Osteocyte (in vitro differentiated cells): ENCODE measurements at regions not wholly inside any gene's neighbourhood (a gene's known extent, or its start where the extent isn't known, plus 50 kb on each side); places are given as distances from the start of the nearest gene placed in this dataset.
"Not testable (repeated sequence)": the region's sequence is repeated elsewhere in the genome, so short reads cannot be mapped to it uniquely, and the experiment has no call there.

Source experiments
- DNase-seq: peaks from one replicate; pipeline ENCODE4 v3.0.0; 2021; ENCODE audit warnings: mixed read lengths; ENCODE audit not compliant: unreplicated experiment; ENCODE audit errors: extremely low spot score
- H3K27ac Mint-ChIP-seq: one replicate; pipeline ENCODE4 v1.8.0; 2021; ENCODE audit warnings: mild to moderate bottlenecking, mixed read lengths; ENCODE audit not compliant: unreplicated experiment
- H3K27me3 Mint-ChIP-seq: one replicate; pipeline ENCODE4 v1.8.0; 2021; ENCODE audit warnings: mixed read lengths; ENCODE audit not compliant: unreplicated experiment
- H3K36me3 Mint-ChIP-seq: one replicate; pipeline ENCODE4 v1.8.0; 2021; ENCODE audit warnings: mixed read lengths; ENCODE audit not compliant: unreplicated experiment
- H3K4me1 Mint-ChIP-seq: one replicate; pipeline ENCODE4 v1.8.0; 2021; ENCODE audit warnings: mixed read lengths; ENCODE audit not compliant: unreplicated experiment
- H3K4me3 Mint-ChIP-seq: one replicate; pipeline ENCODE4 v1.8.0; 2021; ENCODE audit warnings: mild to moderate bottlenecking, moderate library complexity, mixed read lengths; ENCODE audit not compliant: unreplicated experiment
- H3K9me3 Mint-ChIP-seq: one replicate; pipeline ENCODE4 v1.8.0; 2021; ENCODE audit warnings: mixed read lengths; ENCODE audit not compliant: unreplicated experiment
- CTCF ChIP-seq: fragments of 200-600 bp; sonication (generic); IDR thresholded peaks from 2 replicates; pipeline ENCODE4 v1.5.0; 2021; ENCODE audit warnings: antibody characterized with exemption, mild to moderate bottlenecking, moderate library complexity

GRCh38 chr7:55731931-55732330 is 130.6 kb downstream of the SEPTIN14 start:
- no peaks in the 10 kb centered on the region for H3K9me3 Mint-ChIP-seq
- DNase-seq = no peak

GRCh38 chr7:55730197-55730596 is 132.4 kb downstream of the SEPTIN14 start:
- Mint-ChIP-seq H3K36me3 (no peaks in the 10 kb centered on the region), H3K4me3 (no peak overlapping the region), H3K9me3 (no peaks in the 10 kb centered on the region), H3K4me1 (no peaks in the 10 kb centered on the region), H3K27ac (no peak overlapping the region), H3K27me3 (no peaks in the 10 kb centered on the region)
- no peak for TF ChIP-seq CTCF
- DNase-seq = no peak

More at GRCh38 chr7:55731931-55732330, 130.6 kb downstream of the SEPTIN14 start:
- no peaks in the 10 kb centered on the region for H3K4me1 Mint-ChIP-seq
- no peak overlapping the region for H3K27ac Mint-ChIP-seq
- H3K27me3 Mint-ChIP-seq = no peaks in the 10 kb centered on the region
- TF ChIP-seq CTCF = no peak
- H3K36me3 Mint-ChIP-seq = no peaks in the 10 kb centered on the region
- no peak overlapping the region for H3K4me3 Mint-ChIP-seq

GRCh38 chr7:55723621-55723941 is 139.0 kb downstream of the SEPTIN14 start:
- no peak for TF ChIP-seq CTCF
- H3K4me1 Mint-ChIP-seq = no peaks in the 10 kb centered on the region
- DNase-seq = no peak
- no peaks in the 10 kb centered on the region for H3K9me3 Mint-ChIP-seq
- H3K27ac Mint-ChIP-seq = no peak overlapping the region
- no peaks in the 10 kb centered on the region for H3K27me3 Mint-ChIP-seq
- H3K36me3 Mint-ChIP-seq = no peaks in the 10 kb centered on the region
- H3K4me3 Mint-ChIP-seq = no peak overlapping the region

- not testable (repeated sequence) for H3K4me1 Mint-ChIP-seq, H3K36me3 Mint-ChIP-seq, H3K27me3 Mint-ChIP-seq, DNase-seq, H3K27ac Mint-ChIP-seq, H3K4me3 Mint-ChIP-seq, H3K9me3 Mint-ChIP-seq
These were observed 139.5 kb downstream of the SEPTIN14 start for GRCh38 chr7:55722874-55723620.

GRCh38 chr7:55721004-55721403 is 141.5 kb downstream of the SEPTIN14 start:
- H3K36me3 Mint-ChIP-seq, H3K4me3 Mint-ChIP-seq, H3K27ac Mint-ChIP-seq, H3K27me3 Mint-ChIP-seq, H3K4me1 Mint-ChIP-seq, H3K9me3 Mint-ChIP-seq, DNase-seq: not testable (repeated sequence)

- H3K4me1 Mint-ChIP-seq, H3K9me3 Mint-ChIP-seq, H3K4me3 Mint-ChIP-seq, H3K27ac Mint-ChIP-seq, H3K27me3 Mint-ChIP-seq, DNase-seq, H3K36me3 Mint-ChIP-seq: not testable (repeated sequence)
These were observed 143.1 kb upstream of the VOPP1 start for GRCh38 chr7:55715247-55715867.

- H3K4me1 Mint-ChIP-seq, H3K27ac Mint-ChIP-seq, H3K27me3 Mint-ChIP-seq, H3K36me3 Mint-ChIP-seq, DNase-seq, H3K4me3 Mint-ChIP-seq, H3K9me3 Mint-ChIP-seq: not testable (repeated sequence)
These were observed 142.1 kb upstream of the VOPP1 start for GRCh38 chr7:55714370-55714769.

GRCh38 chr7:55710312-55710711 is 138.0 kb upstream of the VOPP1 start:
- not testable (repeated sequence) for H3K9me3 Mint-ChIP-seq, H3K27me3 Mint-ChIP-seq, H3K36me3 Mint-ChIP-seq, DNase-seq, H3K4me1 Mint-ChIP-seq, H3K27ac Mint-ChIP-seq, H3K4me3 Mint-ChIP-seq

- not testable (repeated sequence) for H3K27ac Mint-ChIP-seq, H3K36me3 Mint-ChIP-seq, H3K27me3 Mint-ChIP-seq, H3K4me1 Mint-ChIP-seq, DNase-seq, H3K4me3 Mint-ChIP-seq, H3K9me3 Mint-ChIP-seq
These were observed 135.7 kb upstream of the VOPP1 start for GRCh38 chr7:55708028-55708427.

- not testable (repeated sequence) for H3K4me1 Mint-ChIP-seq, H3K4me3 Mint-ChIP-seq
These were observed 135.1 kb upstream of the VOPP1 start for GRCh38 chr7:55707410-55707809.

More at GRCh38 chr7:55707410-55707809, 135.1 kb upstream of the VOPP1 start:
- H3K27ac Mint-ChIP-seq, H3K36me3 Mint-ChIP-seq, DNase-seq, H3K27me3 Mint-ChIP-seq, H3K9me3 Mint-ChIP-seq: not testable (repeated sequence)
